Prostate gland (tissue), 2 donors: ENCODE measurements at regions not wholly inside any gene's neighbourhood (a gene's known extent, or its start where the extent isn't known, plus 50 kb on each side); places are given as distances from the start of the nearest gene placed in this dataset.

ENCODE experiments used
- DNase-seq: peaks from one replicate; pipeline ENCODE4 v3.0.0-alpha.2; 2019; ENCODE audit warnings: low spot score
- H3K27ac ChIP-seq, 2 donors: fragments of 200-600 bp; sonication (generic); 2 replicates each; pipeline ENCODE4 v1.5.1; 2017 to 2019
- H3K27me3 ChIP-seq: fragments of 200-600 bp; sonication (generic); replicated peaks from 2 replicates; pipeline ENCODE4 v1.5.1; 2019; ENCODE audit not compliant: insufficient read depth
- H3K36me3 ChIP-seq, 2 donors: fragments of 200-600 bp; sonication (generic); 1 replicate in 1 of 2; 2 replicates in 1 of 2; pipeline versions ENCODE4 v1.5.1 to v1.8.1; 2017 to 2019
- H3K4me1 ChIP-seq: fragments of 200-600 bp; sonication (generic); replicated peaks from 2 replicates; pipeline ENCODE4 v1.5.1; 2019
- H3K4me3 ChIP-seq, 2 donors: fragments of 200-600 bp; sonication (generic); 2 replicates each; pipeline ENCODE4 v1.5.1; 2017 to 2019
- H3K9me3 ChIP-seq: fragments of 200-600 bp; sonication (generic); 2 replicates; pipeline ENCODE4 v1.5.1; 2017
- POLR2A ChIP-seq: fragments of 450-650 bp; IDR thresholded peaks from one replicate; pipeline ENCODE4 v1.6.1; 2016; ENCODE audit warnings: antibody characterized with exemption, mild to moderate bottlenecking
- POLR2AphosphoS5 ChIP-seq: sonication (generic); formaldehyde crosslinking; IDR thresholded peaks from one replicate; pipeline ENCODE4 v1.6.1; 2017; ENCODE audit warnings: antibody characterized with exemption
- WGBS: methylation state at CpG from one replicate; pipeline ENCODE4 v1.1.5; 2018; 5-methylcytosine and 5-hydroxymethylcytosine counted together
- intact Hi-C: fragments of 100-400 bp; cut with DNase I; formaldehyde crosslinking; loops from one replicate; pipeline ENCODE4 v1.14.2; 2022
- TF ChIP-seq, protein P1 (sequence below), 4 experiments: fragments of 200-600 bp in 2 of 4; fragments of 450-650 bp in 2 of 4; sonication (generic) in 2 of 4; IDR thresholded peaks; 1 replicate in 3 of 4; 2 replicates in 1 of 4; pipeline ENCODE4 v1.5.1; 2016 to 2019; ENCODE audit warnings: antibody characterized with exemption in 4 of 4, mild to moderate bottlenecking in 2 of 4, moderate library complexity in 2 of 4

DNA sequence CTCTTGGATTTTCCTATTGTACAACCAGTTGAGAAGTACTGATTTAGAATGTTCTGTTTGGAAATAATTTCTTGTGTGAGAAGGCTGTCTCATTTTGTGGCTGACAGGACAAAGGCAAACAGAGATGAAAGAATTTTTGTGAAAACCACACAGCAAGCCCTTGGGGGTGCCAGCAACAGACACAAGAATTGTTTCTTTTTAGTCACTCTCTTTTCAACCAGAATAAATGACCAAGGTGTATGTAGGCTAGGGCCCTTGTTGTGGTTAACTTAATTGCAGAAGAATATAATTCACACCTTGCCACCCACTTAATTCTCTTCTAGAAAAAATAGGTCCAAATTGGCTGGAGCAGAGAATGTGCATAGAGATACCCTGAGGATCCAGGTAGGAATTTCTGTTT lies 329.4 kb upstream of the TBC1D5 start:
- Histone ChIP-seq H3K27ac (no peak overlapping the region), H3K4me1 (no peaks in the 10 kb centered on the region), H3K4me3 (no peak overlapping the region), H3K9me3 (no peaks in the 10 kb centered on the region), H3K36me3 (no peaks in the 10 kb centered on the region), H3K27me3 (no peaks in the 10 kb centered on the region)
- TF ChIP-seq, protein P1, sequence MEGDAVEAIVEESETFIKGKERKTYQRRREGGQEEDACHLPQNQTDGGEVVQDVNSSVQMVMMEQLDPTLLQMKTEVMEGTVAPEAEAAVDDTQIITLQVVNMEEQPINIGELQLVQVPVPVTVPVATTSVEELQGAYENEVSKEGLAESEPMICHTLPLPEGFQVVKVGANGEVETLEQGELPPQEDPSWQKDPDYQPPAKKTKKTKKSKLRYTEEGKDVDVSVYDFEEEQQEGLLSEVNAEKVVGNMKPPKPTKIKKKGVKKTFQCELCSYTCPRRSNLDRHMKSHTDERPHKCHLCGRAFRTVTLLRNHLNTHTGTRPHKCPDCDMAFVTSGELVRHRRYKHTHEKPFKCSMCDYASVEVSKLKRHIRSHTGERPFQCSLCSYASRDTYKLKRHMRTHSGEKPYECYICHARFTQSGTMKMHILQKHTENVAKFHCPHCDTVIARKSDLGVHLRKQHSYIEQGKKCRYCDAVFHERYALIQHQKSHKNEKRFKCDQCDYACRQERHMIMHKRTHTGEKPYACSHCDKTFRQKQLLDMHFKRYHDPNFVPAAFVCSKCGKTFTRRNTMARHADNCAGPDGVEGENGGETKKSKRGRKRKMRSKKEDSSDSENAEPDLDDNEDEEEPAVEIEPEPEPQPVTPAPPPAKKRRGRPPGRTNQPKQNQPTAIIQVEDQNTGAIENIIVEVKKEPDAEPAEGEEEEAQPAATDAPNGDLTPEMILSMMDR (IDR thresholded peaks at IDR 0.05), result no peak
- TF ChIP-seq POLR2AphosphoS5 (no peak), POLR2A (no peak)
- intact Hi-C loops, result no loop called here
- no peak for DNase-seq

DNA sequence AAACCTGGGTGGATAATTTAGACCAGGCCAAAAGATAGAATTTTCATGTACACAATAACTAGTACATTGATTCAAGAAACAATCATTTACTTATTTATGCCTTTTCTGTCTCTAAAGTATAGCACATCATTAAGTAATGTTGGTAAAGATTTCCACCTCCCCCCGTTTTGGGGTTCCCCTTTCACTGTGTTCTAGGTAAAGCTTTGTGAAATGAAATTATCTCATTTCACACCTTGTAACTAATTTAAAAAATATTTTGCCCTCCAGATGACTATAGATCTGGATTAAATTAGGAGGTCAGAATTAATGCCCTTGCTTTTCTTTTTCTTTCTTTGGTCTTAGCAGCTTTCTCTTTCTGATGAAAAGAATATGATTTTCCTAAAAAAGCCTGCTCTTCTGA lies 328.5 kb upstream of the TBC1D5 start:
- DNase-seq, result no peak
- H3K36me3 ChIP-seq, result no peaks in the 10 kb centered on the region
- no peak overlapping the region for H3K4me3 ChIP-seq
- WGBS, result 83% methylated on average over 1 of the region's 1 CpG
- no peak overlapping the region for H3K27ac ChIP-seq
- no peak for TF ChIP-seq POLR2AphosphoS5
- no peak for TF ChIP-seq POLR2A
- TF ChIP-seq, protein P1 (IDR thresholded peaks at IDR 0.05), result no peak
- no peaks in the 10 kb centered on the region for H3K27me3 ChIP-seq
- no peaks in the 10 kb centered on the region for H3K4me1 ChIP-seq
- H3K9me3 ChIP-seq, result no peaks in the 10 kb centered on the region
- intact Hi-C loops, result no loop called here

DNA sequence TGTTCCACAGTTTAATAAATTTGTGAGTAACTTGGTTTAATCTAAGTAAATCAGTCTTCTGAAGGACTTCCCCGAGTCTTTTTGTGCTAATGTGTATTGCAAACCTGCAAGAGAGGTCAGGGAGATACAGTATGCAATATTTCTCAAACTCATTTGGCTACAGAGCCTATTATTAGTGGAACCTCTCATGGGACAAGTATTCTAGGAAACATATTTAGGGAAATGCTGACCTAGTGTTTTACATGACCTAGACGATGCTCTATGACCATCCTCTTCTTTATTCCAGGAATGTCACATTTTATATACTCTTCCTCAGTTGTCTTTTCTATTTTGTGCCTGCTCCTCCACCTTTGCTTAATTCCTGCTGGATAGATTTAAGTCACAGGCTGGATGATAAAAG lies 327.8 kb upstream of the TBC1D5 start:
- no peak for TF ChIP-seq POLR2A
- TF ChIP-seq, protein P1 (IDR thresholded peaks at IDR 0.05), result no peak
- TF ChIP-seq POLR2AphosphoS5, result no peak
- H3K9me3 ChIP-seq, result no peaks in the 10 kb centered on the region
- DNase-seq, result no peak
- H3K36me3 ChIP-seq, result no peaks in the 10 kb centered on the region
- WGBS, result 78% methylated on average over 2 of the region's 2 CpGs
- no peaks in the 10 kb centered on the region for H3K4me1 ChIP-seq
- no peak overlapping the region for H3K27ac ChIP-seq
- no peak overlapping the region for H3K4me3 ChIP-seq
- intact Hi-C loops, result no loop called here
- H3K27me3 ChIP-seq, result no peaks in the 10 kb centered on the region

- no peaks in the 10 kb centered on the region for H3K27me3 ChIP-seq
- no peak for DNase-seq
- H3K36me3 ChIP-seq, result no peaks in the 10 kb centered on the region
- 88% methylated on average over 1 of the region's 1 CpG for WGBS
- no peaks in the 10 kb centered on the region for H3K9me3 ChIP-seq
- intact Hi-C loops, result no loop called here
- H3K27ac ChIP-seq, result no peak overlapping the region
- H3K4me1 ChIP-seq, result no peaks in the 10 kb centered on the region
- no peak overlapping the region for H3K4me3 ChIP-seq
- no peak for TF ChIP-seq POLR2AphosphoS5
- TF ChIP-seq POLR2A, result no peak
- TF ChIP-seq, protein P1 (IDR thresholded peaks at IDR 0.05), result no peak
These were observed 327.1 kb upstream of the TBC1D5 start for GRCh38 chr3:18069568-18069967.

GRCh38 chr3:18066899-18067582 lies 324.6 kb upstream of the TBC1D5 start:
- no peaks in the 10 kb centered on the region for H3K4me1 ChIP-seq
- DNase-seq, result no peak
- no peaks in the 10 kb centered on the region for H3K27me3 ChIP-seq
- intact Hi-C loops, result no loop called here
- TF ChIP-seq POLR2AphosphoS5 (no peak), POLR2A (no peak)
- TF ChIP-seq, protein P1 (IDR thresholded peaks at IDR 0.05), result no peak
- H3K36me3 ChIP-seq, result no peaks in the 10 kb centered on the region
- no peak overlapping the region for H3K27ac ChIP-seq
- no peak overlapping the region for H3K4me3 ChIP-seq
- no peaks in the 10 kb centered on the region for H3K9me3 ChIP-seq
- 91% methylated on average over 3 of the region's 3 CpGs for WGBS
